Retinal pigment epithelial cell (primary cell): ENCODE measurements at regions not wholly inside any gene's neighbourhood (a gene's known extent, or its start where the extent isn't known, plus 50 kb on each side); places are given as distances from the start of the nearest gene placed in this dataset.

ENCODE experiments used
- DNase-seq: peaks from one replicate; pipeline ENCODE4 v3.0.0-alpha.2; 2010; ENCODE audit warnings: low read depth
- H3K4me3 ChIP-seq: 2 replicates; pipeline ENCODE4 v1.5.1; 2011; ENCODE audit warnings: mild to moderate bottlenecking, low read length, control low read depth, moderate library complexity
- TF ChIP-seq, protein P1 (sequence below): conservative IDR thresholded peaks from 2 replicates; pipeline ENCODE4 v1.5.1; 2011; ENCODE audit warnings: low read depth, low read length, control low read depth, inconsistent platforms

DNA sequence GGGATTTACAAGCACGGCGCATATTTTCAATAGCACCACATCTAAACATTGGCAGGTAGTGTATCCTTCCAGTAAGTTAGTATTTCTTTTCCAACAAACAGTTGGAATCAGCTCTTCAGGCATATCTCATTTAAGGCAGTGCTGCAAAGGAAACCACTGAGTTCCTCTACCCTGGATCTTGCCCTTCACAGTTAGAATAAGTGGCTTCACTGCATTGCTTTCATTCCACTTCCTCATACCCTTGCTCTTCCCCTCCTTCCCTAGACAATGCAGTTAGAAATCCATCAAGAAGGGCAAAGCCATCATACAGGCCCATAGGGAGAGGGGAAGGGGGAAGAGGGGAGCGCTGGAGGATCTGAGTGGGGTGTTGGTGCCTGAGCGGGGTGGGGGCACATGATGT is 173.7 kb downstream of the FBXO15 start:
- no peak for DNase-seq
- H3K4me3 ChIP-seq: no peak overlapping the region
- TF ChIP-seq, protein P1, sequence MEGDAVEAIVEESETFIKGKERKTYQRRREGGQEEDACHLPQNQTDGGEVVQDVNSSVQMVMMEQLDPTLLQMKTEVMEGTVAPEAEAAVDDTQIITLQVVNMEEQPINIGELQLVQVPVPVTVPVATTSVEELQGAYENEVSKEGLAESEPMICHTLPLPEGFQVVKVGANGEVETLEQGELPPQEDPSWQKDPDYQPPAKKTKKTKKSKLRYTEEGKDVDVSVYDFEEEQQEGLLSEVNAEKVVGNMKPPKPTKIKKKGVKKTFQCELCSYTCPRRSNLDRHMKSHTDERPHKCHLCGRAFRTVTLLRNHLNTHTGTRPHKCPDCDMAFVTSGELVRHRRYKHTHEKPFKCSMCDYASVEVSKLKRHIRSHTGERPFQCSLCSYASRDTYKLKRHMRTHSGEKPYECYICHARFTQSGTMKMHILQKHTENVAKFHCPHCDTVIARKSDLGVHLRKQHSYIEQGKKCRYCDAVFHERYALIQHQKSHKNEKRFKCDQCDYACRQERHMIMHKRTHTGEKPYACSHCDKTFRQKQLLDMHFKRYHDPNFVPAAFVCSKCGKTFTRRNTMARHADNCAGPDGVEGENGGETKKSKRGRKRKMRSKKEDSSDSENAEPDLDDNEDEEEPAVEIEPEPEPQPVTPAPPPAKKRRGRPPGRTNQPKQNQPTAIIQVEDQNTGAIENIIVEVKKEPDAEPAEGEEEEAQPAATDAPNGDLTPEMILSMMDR: no peak

DNA sequence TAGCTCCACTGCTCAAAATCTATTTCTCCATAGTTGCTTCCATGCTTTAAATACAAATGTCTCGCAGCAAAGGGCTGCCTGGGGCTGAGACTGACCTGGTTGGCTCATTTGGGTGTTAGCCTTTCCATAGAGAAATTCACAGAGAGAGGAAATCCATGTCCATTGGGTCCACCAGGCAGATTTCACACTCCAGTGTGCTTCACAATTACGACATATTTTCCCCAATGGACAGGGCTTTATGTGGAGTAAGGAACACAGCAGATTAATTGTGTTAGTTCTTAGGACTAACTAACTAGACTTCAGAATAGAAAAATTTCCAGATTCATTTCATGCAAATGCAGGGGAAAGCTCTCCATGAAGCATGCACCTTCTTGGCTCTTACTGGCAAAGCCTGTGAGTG is 180.7 kb downstream of the FBXO15 start:
- TF ChIP-seq, protein P1: no peak
- DNase-seq: no peak
- H3K4me3 ChIP-seq: no peak overlapping the region

DNA sequence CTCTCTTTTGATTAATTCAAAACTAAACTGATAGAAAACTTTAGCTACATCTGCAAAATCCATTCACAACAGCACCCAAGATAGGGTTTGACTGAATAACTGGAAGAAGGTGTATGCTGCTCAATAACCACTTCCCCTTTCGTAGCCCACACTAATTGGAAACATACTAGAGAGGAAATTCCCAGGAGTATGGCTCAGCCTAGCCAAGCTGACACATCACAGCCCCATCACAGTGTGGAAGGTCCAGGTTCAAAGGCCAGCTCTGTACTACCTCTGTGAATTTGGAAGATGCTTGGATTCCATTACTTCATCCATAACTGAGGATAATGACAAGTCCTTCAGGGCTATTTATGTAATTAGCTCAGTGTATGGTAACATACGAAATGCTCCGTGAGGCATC is 185.4 kb downstream of the FBXO15 start:
- no peak overlapping the region for H3K4me3 ChIP-seq
- DNase-seq: no peak
- TF ChIP-seq, protein P1: no peak

DNA sequence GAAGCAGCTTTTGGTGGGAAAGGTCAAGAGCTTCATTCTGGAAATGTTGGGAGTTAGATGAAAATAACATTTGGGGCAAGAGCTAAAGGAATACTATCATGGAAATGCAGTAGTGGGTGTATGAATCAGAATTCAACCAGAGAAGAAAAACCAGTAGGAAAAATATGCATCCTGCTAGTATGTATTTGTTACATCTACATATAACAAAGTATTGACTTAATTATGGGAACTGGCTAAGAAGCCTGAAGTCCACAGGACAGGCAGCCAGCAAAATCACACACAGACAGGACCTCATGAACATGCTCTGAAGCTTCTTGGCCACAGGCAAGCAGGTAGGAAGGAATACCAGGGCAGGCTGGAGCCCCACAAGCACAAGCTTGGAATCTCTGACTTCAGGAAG is 185.8 kb downstream of the FBXO15 start:
- DNase-seq: no peak
- no peak overlapping the region for H3K4me3 ChIP-seq
- TF ChIP-seq, protein P1: no peak

DNA sequence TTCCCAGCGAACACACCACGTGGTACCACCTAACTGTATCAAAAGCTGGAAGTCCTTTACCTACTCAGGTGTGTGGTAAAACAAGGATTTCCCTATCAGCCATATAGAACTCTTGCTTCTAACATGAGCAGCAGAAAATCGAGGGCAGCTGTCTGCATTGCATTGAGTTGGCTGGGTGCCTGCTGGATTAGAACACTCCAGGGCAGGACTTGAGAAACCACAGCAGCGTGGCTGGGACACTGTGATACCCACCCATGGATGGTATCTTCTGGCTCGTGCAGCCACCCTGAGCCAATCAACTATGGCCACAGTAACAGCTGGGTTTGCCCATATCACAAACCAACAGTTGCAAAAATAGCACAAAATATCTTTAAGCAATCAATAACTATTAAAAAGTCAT is 188.3 kb downstream of the FBXO15 start:
- H3K4me3 ChIP-seq: no peak overlapping the region
- DNase-seq: no peak
- TF ChIP-seq, protein P1: no peak

DNA sequence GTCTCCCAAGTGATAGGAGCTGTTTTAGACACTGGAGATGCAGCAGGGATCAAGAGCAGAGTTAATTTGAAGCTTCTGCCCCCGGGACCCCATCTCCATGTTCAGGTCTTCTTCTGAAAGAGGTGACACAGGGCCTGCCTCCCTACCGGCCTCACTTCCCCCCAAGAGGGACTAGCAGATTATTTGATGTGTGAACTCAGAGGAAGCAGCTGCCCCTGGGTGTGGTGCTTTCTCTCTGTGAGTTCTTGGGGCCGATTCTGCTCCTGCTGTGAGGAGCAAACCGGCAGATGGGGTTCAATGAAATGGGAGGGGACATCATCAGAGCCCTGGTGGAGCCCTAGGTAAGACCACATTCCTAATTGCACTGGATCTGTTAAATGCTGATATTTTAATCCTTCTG is 193.4 kb downstream of the FBXO15 start:
- no peak for DNase-seq
- TF ChIP-seq, protein P1: no peak
- H3K4me3 ChIP-seq: no peak overlapping the region

DNA sequence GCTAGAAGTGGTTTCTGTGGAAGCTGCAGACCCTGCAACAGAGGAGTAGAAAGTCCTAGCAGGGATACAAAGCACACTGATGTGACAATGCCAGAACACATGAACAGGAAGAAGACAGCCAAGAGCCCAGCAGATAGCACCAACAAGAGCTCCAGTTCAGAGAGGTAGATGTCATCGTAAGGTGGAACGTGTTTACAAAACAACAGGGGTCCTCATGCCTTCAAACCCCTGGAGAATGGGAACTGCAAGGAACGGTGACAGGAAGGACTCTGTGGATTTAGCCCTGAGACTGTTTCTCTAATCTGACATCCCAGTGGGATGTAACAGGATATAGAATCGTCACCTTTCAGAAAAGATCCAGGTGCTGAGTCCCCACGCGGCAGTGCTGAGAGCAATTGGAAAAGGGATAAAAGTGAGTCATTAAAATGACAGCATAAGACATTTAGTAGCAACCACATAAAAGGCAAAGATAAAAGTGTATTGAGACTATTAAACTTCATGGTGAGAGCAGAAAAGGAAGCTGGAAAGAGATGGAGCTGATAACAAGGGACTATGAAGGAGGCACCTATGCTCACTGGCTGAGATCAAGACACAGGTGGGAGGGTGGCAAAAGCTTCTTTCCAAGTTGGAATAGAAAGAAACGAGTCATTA is 195.2 kb downstream of the FBXO15 start:
- no peak overlapping the region for H3K4me3 ChIP-seq
- TF ChIP-seq, protein P1: no peak
- DNase-seq: no peak
